A549 (cell line): ENCODE measurements at regions not wholly inside any gene's neighbourhood (a gene's known extent, or its start where the extent isn't known, plus 50 kb on each side); places are given as distances from the start of the nearest gene placed in this dataset.

ENCODE experiments used
- ATAC-seq, 2 experiments: fragments of 200-7000 bp in 1 of 2; fragments of >200 bp in 1 of 2; cut with Nextera tagmentation in 1 of 2; cut with Tn5 transposase in 1 of 2; 3 replicates each; pipeline versions ENCODE4 v1.8.0 to v1.9.1; 2018 to 2020; ENCODE audit warnings: mild to moderate bottlenecking in 1 of 2, moderate library complexity in 1 of 2
- CTCF ChIA-PET: fragments of 300-600 bp; sonication (Branson Sonifier 250); formaldehyde crosslinking; extraction: SDS; loops from one replicate; lab custom pipeline; 2021; ENCODE audit warnings: antibody characterized with exemption, inconsistent platforms; lab: Yijun Ruan, JAX
- POLR2A ChIA-PET: fragments of 350-600 bp; formaldehyde crosslinking; extraction: SDS; loops from one replicate; lab custom pipeline; 2021; ENCODE audit warnings: antibody characterized with exemption, inconsistent platforms; lab: Yijun Ruan, JAX
- DNase-seq, 2 experiments: peaks; one replicate each; pipeline versions ENCODE4 v3.0.0 to v3.0.0-alpha.2; 2011 to 2016; ENCODE audit warnings: low read depth in 1 of 2, low spot score in 1 of 2
- FAIRE-seq: peaks from 2 replicates; lab custom pipeline; 2011; peaks lifted over from hg19 to GRCh38; lab: Jason Lieb, UNC
- H3K27ac ChIP-seq, 2 experiments: fragments of >200 bp; sonication (Bioruptor Twin); formaldehyde crosslinking; 3 replicates each; pipeline ENCODE4 v1.5.1; 2016 to 2017
- H3K4me1 ChIP-seq: fragments of >200 bp; sonication (Bioruptor Twin); formaldehyde crosslinking; 3 replicates; pipeline ENCODE4 v1.6.1; 2016
- H3K4me2 ChIP-seq: fragments of >200 bp; sonication (Bioruptor Twin); formaldehyde crosslinking; 3 replicates; pipeline ENCODE4 v1.6.1; 2016
- H3K4me3 ChIP-seq: fragments of >200 bp; sonication (Bioruptor Twin); formaldehyde crosslinking; 3 replicates; pipeline ENCODE4 v1.5.1; 2016
- H3K9me3 ChIP-seq: fragments of >200 bp; sonication (Bioruptor Twin); formaldehyde crosslinking; 3 replicates; pipeline ENCODE4 v1.6.1; 2016
- BHLHE40 ChIP-seq: IDR thresholded peaks from 2 replicates; pipeline ENCODE4 v1.6.1; 2012; ENCODE audit warnings: low read depth, low read length, inconsistent platforms
- CBX2 ChIP-seq: fragments of 200-600 bp; sonication (generic); IDR thresholded peaks from 2 replicates; pipeline ENCODE4 v1.6.1; 2016; ENCODE audit warnings: low read depth, mild to moderate bottlenecking, borderline replicate concordance
- EHF ChIP-seq: fragments of 250-450 bp; sonication (Bioruptor Pico); IDR thresholded peaks from 2 replicates; pipeline ENCODE4 v1.5.0; 2020; ENCODE audit warnings: mild to moderate bottlenecking
- ESRRA ChIP-seq: fragments of 150-350 bp; IDR thresholded peaks from 2 replicates; pipeline ENCODE4 v1.6.1; 2014; ENCODE audit warnings: mild to moderate bottlenecking, low read length, borderline replicate concordance
- FOSB ChIP-seq: fragments of 250-450 bp; sonication (Bioruptor Pico); IDR thresholded peaks from 2 replicates; pipeline ENCODE4 v1.5.0; 2020; ENCODE audit warnings: mild to moderate bottlenecking, moderate library complexity
- FOSL2 ChIP-seq, 2 experiments: fragments of 450-650 bp in 1 of 2; fragments of >200 bp in 1 of 2; sonication (Bioruptor Twin) in 1 of 2; formaldehyde crosslinking; IDR thresholded peaks; 2 replicates each; pipeline versions ENCODE4 v1.5.0 to v1.6.1; 2016 to 2020; ENCODE audit warnings: mild to moderate bottlenecking in 1 of 2, moderate library complexity in 1 of 2
- FOXS1 ChIP-seq: fragments of 250-450 bp; sonication (Bioruptor Pico); IDR thresholded peaks from 2 replicates; pipeline ENCODE4 v1.5.0; 2020; ENCODE audit warnings: mild to moderate bottlenecking, moderate library complexity
- GATA3 ChIP-seq: IDR thresholded peaks from 2 replicates; pipeline ENCODE4 v1.6.1; 2012; ENCODE audit warnings: borderline replicate concordance
- HDAC2 ChIP-seq: fragments of 200-600 bp; sonication (generic); IDR thresholded peaks from 2 replicates; pipeline ENCODE4 v1.6.1; 2016
- HOXB5 ChIP-seq: fragments of 250-450 bp; sonication (Bioruptor Pico); IDR thresholded peaks from 2 replicates; pipeline ENCODE4 v1.5.0; 2020; ENCODE audit warnings: mild to moderate bottlenecking, moderate library complexity
- KDM1A ChIP-seq: fragments of 200-600 bp; sonication (generic); IDR thresholded peaks from 2 replicates; pipeline ENCODE4 v1.6.1; 2016; ENCODE audit warnings: low read depth, mild to moderate bottlenecking
- MAFK ChIP-seq: fragments of 450-650 bp; IDR thresholded peaks from 2 replicates; pipeline ENCODE4 v1.6.1; 2014; ENCODE audit not compliant: partially characterized antibody
- MAX ChIP-seq: IDR thresholded peaks from 2 replicates; pipeline ENCODE4 v1.6.1; 2012
- MAZ ChIP-seq: fragments of 150-350 bp; IDR thresholded peaks from 2 replicates; pipeline ENCODE4 v1.6.1; 2014; ENCODE audit warnings: antibody characterized with exemption, low read depth, low read length, borderline replicate concordance
- MYC ChIP-seq: IDR thresholded peaks from 2 replicates; pipeline ENCODE4 v1.6.1; 2012; ENCODE audit warnings: mild to moderate bottlenecking, inconsistent platforms, low read length, improper control_type of control experiment, borderline replicate concordance
- POLR2AphosphoS2 ChIP-seq: conservative IDR thresholded peaks from 2 replicates; pipeline ENCODE4 v1.6.1; 2012; ENCODE audit warnings: low read length, improper control_type of control experiment, inconsistent platforms
- RCOR1 ChIP-seq: fragments of 150-350 bp; IDR thresholded peaks from 2 replicates; pipeline ENCODE4 v1.6.1; 2014; ENCODE audit warnings: antibody characterized with exemption, low read length, low read depth
- SMC3 ChIP-seq: fragments of >200 bp; sonication (Bioruptor Twin); formaldehyde crosslinking; IDR thresholded peaks from 3 replicates; pipeline ENCODE4 v1.6.1; 2018; ENCODE audit warnings: inconsistent platforms
- TP53 ChIP-seq: fragments of 250-450 bp; sonication (Bioruptor Pico); IDR thresholded peaks from 2 replicates; pipeline ENCODE4 v1.5.0; 2021; ENCODE audit warnings: mild to moderate bottlenecking, moderate library complexity
- ZC3H11A ChIP-seq: fragments of 450-650 bp; IDR thresholded peaks from 2 replicates; pipeline ENCODE4 v1.6.1; 2014; ENCODE audit warnings: antibody characterized with exemption, mild to moderate bottlenecking
- WGBS: methylation state at CpG from one replicate; pipeline ENCODE4 v1.1.6; 2017; ENCODE audit errors: missing lambda C conversion rate; 5-methylcytosine and 5-hydroxymethylcytosine counted together
- TF ChIP-seq, protein P1 (sequence below): fragments of 200-600 bp; sonication (generic); IDR thresholded peaks from 2 replicates; pipeline ENCODE4 v1.6.1; 2016; ENCODE audit warnings: antibody characterized with exemption, mild to moderate bottlenecking, moderate library complexity
- TF ChIP-seq, protein P2 (sequence below): fragments of 450-650 bp; IDR thresholded peaks from 2 replicates; pipeline ENCODE4 v1.6.1; 2014; ENCODE audit warnings: antibody characterized with exemption
- TF ChIP-seq, protein P3 (sequence below): fragments of 250-450 bp; sonication (Bioruptor Pico); IDR thresholded peaks from 2 replicates; pipeline ENCODE4 v1.5.0; 2020; ENCODE audit warnings: low read depth, mild to moderate bottlenecking, moderate library complexity
- TF ChIP-seq, protein P4 (sequence below): IDR thresholded peaks from 2 replicates; pipeline ENCODE4 v1.6.1; 2012

DNA sequence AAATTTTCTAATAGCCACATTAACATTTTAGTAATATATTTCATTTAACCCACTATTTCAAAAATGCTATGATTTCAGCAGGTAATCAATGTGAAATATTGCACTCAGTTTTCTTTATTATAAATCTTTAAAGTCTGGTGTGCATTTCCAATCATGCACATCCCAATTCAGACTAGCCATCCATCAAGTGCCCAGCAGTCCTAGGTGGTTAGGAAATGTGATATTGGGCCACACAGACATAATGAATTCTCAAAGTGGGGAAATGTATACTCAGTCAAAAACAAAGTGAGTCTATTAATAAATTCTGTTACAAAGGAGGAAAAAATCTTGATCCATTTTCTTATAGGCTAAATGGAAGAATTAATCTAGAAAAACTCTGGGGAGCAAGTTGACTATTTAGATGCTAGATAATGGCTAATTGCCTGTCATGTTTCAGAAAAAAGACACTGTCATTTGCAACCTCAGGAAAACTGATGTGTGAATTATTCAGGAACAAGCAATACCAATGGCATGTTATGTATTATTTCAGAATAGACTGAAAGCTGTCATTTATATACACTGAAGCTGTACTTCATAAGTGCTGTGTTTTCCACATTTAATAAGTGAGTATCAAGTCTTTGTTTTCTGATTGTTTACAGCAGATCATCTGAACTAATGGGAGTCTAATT, 629.1 kb upstream of the ADARB2 start:
- no peak for TF ChIP-seq POLR2AphosphoS2
- no peak for TF ChIP-seq TP53
- no peak for TF ChIP-seq ZC3H11A
- TF ChIP-seq, protein P1, sequence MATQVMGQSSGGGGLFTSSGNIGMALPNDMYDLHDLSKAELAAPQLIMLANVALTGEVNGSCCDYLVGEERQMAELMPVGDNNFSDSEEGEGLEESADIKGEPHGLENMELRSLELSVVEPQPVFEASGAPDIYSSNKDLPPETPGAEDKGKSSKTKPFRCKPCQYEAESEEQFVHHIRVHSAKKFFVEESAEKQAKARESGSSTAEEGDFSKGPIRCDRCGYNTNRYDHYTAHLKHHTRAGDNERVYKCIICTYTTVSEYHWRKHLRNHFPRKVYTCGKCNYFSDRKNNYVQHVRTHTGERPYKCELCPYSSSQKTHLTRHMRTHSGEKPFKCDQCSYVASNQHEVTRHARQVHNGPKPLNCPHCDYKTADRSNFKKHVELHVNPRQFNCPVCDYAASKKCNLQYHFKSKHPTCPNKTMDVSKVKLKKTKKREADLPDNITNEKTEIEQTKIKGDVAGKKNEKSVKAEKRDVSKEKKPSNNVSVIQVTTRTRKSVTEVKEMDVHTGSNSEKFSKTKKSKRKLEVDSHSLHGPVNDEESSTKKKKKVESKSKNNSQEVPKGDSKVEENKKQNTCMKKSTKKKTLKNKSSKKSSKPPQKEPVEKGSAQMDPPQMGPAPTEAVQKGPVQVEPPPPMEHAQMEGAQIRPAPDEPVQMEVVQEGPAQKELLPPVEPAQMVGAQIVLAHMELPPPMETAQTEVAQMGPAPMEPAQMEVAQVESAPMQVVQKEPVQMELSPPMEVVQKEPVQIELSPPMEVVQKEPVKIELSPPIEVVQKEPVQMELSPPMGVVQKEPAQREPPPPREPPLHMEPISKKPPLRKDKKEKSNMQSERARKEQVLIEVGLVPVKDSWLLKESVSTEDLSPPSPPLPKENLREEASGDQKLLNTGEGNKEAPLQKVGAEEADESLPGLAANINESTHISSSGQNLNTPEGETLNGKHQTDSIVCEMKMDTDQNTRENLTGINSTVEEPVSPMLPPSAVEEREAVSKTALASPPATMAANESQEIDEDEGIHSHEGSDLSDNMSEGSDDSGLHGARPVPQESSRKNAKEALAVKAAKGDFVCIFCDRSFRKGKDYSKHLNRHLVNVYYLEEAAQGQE: no peak
- TF ChIP-seq, protein P2, sequence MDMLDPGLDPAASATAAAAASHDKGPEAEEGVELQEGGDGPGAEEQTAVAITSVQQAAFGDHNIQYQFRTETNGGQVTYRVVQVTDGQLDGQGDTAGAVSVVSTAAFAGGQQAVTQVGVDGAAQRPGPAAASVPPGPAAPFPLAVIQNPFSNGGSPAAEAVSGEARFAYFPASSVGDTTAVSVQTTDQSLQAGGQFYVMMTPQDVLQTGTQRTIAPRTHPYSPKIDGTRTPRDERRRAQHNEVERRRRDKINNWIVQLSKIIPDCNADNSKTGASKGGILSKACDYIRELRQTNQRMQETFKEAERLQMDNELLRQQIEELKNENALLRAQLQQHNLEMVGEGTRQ: no peak
- TF ChIP-seq, protein P3, sequence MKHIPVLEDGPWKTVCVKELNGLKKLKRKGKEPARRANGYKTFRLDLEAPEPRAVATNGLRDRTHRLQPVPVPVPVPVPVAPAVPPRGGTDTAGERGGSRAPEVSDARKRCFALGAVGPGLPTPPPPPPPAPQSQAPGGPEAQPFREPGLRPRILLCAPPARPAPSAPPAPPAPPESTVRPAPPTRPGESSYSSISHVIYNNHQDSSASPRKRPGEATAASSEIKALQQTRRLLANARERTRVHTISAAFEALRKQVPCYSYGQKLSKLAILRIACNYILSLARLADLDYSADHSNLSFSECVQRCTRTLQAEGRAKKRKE: no peak
- POLR2A ChIA-PET: no interaction called here
- Histone ChIP-seq H3K27ac (no peak overlapping the region), H3K4me1 (no peaks in the 10 kb centered on the region), H3K4me3 (no peak overlapping the region), H3K9me3 (peaks cover 3% of the 10 kb centered on the region; the same call in 1 of the 3 replicates), H3K4me2 (no peak overlapping the region)
- no peak for DNase-seq
- FAIRE-seq: no peak
- ATAC-seq: no peak
- CTCF ChIA-PET: no interaction called here

- no peak for DNase-seq
- CTCF ChIA-PET: no interaction called here
- no peak overlapping the region for H3K4me3 ChIP-seq
- no peak overlapping the region for H3K4me2 ChIP-seq
- POLR2A ChIA-PET: no interaction called here
- TF ChIP-seq MYC (no peak), BHLHE40 (no peak)
- no peak for ATAC-seq
- no peaks in the 10 kb centered on the region for H3K9me3 ChIP-seq
- H3K4me1 ChIP-seq: no peaks in the 10 kb centered on the region
- 36% methylated on average over 7 of the region's 7 CpGs for WGBS
- no peak for FAIRE-seq
- H3K27ac ChIP-seq: no peak overlapping the region
These were observed 625.0 kb upstream of the ADARB2 start for GRCh38 chr10:2362331-2362730.

DNA sequence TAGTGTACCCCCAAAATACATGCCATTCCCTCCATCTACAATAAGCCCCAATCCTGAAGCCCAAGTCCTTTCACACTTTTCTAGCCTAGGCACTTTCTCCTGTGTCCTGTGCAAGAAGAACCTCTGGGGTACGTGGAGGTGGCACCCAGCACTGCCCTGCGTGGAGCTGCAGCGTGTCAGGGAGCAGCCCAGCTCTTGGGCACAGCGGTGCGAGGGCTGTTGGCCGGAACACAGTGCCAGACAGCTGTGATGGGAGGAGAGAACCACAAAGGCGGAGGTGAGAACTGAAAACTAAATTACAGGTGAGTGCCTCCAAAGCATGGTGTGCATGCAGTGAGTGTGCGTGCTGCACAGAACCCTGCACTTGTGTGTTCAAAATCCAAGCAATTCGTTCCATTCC, 621.3 kb upstream of the ADARB2 start:
- no peak for TF ChIP-seq HDAC2
- no peak for TF ChIP-seq FOXS1 (CRISPR knock-in tag)
- TF ChIP-seq BHLHE40: no peak
- no peak for TF ChIP-seq MAFK
- TF ChIP-seq FOSB (CRISPR knock-in tag): no peak
- TF ChIP-seq, protein P4, sequence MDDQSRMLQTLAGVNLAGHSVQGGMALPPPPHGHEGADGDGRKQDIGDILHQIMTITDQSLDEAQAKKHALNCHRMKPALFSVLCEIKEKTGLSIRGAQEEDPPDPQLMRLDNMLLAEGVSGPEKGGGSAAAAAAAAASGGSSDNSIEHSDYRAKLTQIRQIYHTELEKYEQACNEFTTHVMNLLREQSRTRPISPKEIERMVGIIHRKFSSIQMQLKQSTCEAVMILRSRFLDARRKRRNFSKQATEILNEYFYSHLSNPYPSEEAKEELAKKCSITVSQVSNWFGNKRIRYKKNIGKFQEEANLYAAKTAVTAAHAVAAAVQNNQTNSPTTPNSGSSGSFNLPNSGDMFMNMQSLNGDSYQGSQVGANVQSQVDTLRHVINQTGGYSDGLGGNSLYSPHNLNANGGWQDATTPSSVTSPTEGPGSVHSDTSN: no peak
- no peak for TF ChIP-seq FOSL2 (IDR thresholded peaks at IDR 0.05)
- no peak for TF ChIP-seq FOSL2 (CRISPR knock-in tag; IDR thresholded peaks at IDR 0.05)
- no peak for TF ChIP-seq ZC3H11A
- TF ChIP-seq SMC3: no peak
- no peak for TF ChIP-seq EHF (CRISPR knock-in tag)
- TF ChIP-seq RCOR1: no peak
- no peak for TF ChIP-seq ESRRA
- TF ChIP-seq GATA3: no peak
- TF ChIP-seq HOXB5 (CRISPR knock-in tag): no peak
- no peak for TF ChIP-seq KDM1A
- no peak for TF ChIP-seq MAZ
- TF ChIP-seq MAX: no peak
- no peak for TF ChIP-seq TP53
- TF ChIP-seq CBX2: no peak
- TF ChIP-seq, all 56 proteins: peak for 0
- DNase-seq (no peak), ATAC-seq (no peak), FAIRE-seq (no peak)
- CTCF ChIA-PET: no interaction called here
- Histone ChIP-seq H3K27ac (no peak overlapping the region), H3K9me3 (no peaks in the 10 kb centered on the region), H3K4me2 (no peak overlapping the region), H3K4me1 (no peaks in the 10 kb centered on the region), H3K4me3 (no peak overlapping the region)
- WGBS: 7% methylated on average over 9 of the region's 9 CpGs
- POLR2A ChIA-PET: no interaction called here
